Adrenal gland (tissue), 9 donors: ENCODE measurements at regions not wholly inside any gene's neighbourhood (a gene's known extent, or its start where the extent isn't known, plus 50 kb on each side); places are given as distances from the start of the nearest gene placed in this dataset.
"Not testable (repeated sequence)": the region's sequence is repeated elsewhere in the genome, so short reads cannot be mapped to it uniquely, and the experiment has no call there.

ENCODE experiments used
- DNase-seq, 7 donors: peaks; one replicate each; pipeline ENCODE4 v3.0.0-alpha.2; 2019 to 2020
- H3K27ac ChIP-seq, 5 donors: fragments of 200-600 bp; sonication (generic) in 4 of 5; 1 replicate in 3 of 5; 2 replicates in 2 of 5; pipeline versions ENCODE4 v1.5.1 to v1.8.0; 2016 to 2020; ENCODE audit warnings: mild to moderate bottlenecking in 1 of 5
- H3K27me3 ChIP-seq: fragments of 200-600 bp; 2 replicates; pipeline ENCODE4 v1.8.0; 2021
- H3K36me3 ChIP-seq, 2 donors: fragments of 200-600 bp; replicated peaks in 1 of 2; 1 replicate in 1 of 2; 2 replicates in 1 of 2; pipeline versions ENCODE4 v1.5.1 to v1.8.0; 2018 to 2022
- H3K4me1 ChIP-seq, 2 donors: fragments of 200-600 bp; replicated peaks in 1 of 2; 1 replicate in 1 of 2; 2 replicates in 1 of 2; pipeline versions ENCODE4 v1.5.1 to v1.8.0; 2018 to 2021
- H3K4me3 ChIP-seq, 4 donors: fragments of 200-600 bp; sonication (generic) in 3 of 4; one replicate each; pipeline ENCODE4 v1.5.1; 2016 to 2018
- H3K9me3 ChIP-seq, 3 donors: fragments of 200-600 bp; sonication (generic) in 1 of 3; replicated peaks in 1 of 3; 1 replicate in 2 of 3; 2 replicates in 1 of 3; pipeline versions ENCODE4 v1.5.1 to v1.8.0; 2016 to 2021
- CTCF ChIP-seq, 6 experiments: fragments of 450-650 bp in 4 of 6; fragments of 200-600 bp in 2 of 6; sonication (generic) in 1 of 6; IDR thresholded peaks; 1 replicate in 5 of 6; 2 replicates in 1 of 6; pipeline versions ENCODE4 v1.5.1 to v1.8.0; 2016 to 2021; ENCODE audit warnings: antibody characterized with exemption in 6 of 6, mild to moderate bottlenecking in 2 of 6, moderate library complexity in 1 of 6
- POLR2A ChIP-seq, 2 donors: fragments of 450-650 bp; IDR thresholded peaks; one replicate each; pipeline ENCODE4 v1.6.1; 2017; ENCODE audit warnings: antibody characterized with exemption in 2 of 2, mild to moderate bottlenecking in 2 of 2, moderate library complexity in 1 of 2
- WGBS, 4 donors: extraction: QIAGEN DNeasy Blood & Tissue Kit in 2 of 4; methylation state at CpG; one replicate each; pipeline versions ENCODE4 v1.1.5 to v1.1.7; 2013 to 2017; 5-methylcytosine and 5-hydroxymethylcytosine counted together
- intact Hi-C, 2 donors: fragments of 100-400 bp; cut with DNase I; formaldehyde crosslinking; loops; one replicate each; pipeline versions ENCODE4 v1.14.1 to v1.15.0; 2022 to 2023
- donor health status: healthy with polysubstance abuse.
- donor health status: Bipolar disorder and iron deficiency.
- donor health status: DM: yes; HTN: yes; CAD: no.
- donor health status: DM: no; HTN: no; CAD: no.
- donor health status: DM: no; HTN: no; CAD: no.

- H3K27me3 ChIP-seq = peaks cover 13% of the 10 kb centered on the region
- H3K4me3 ChIP-seq = no peak overlapping the region
- no peaks in the 10 kb centered on the region for H3K36me3 ChIP-seq
- DNase-seq = no peak
- intact Hi-C loops = loop anchor here (5.0 to 10.0 kb wide), 3 partner anchors 212 to 639 kb away; partner anchors contain the start of gene PLXNA4 (in 1 of the 2)
- no peak overlapping the region for H3K27ac ChIP-seq
- H3K4me1 ChIP-seq = no peaks in the 10 kb centered on the region
- H3K9me3 ChIP-seq = no peaks in the 10 kb centered on the region
- 85 to 89% (median 87%) methylated on average over 4 of the region's 4 CpGs for WGBS, 4 donors
- TF ChIP-seq CTCF (IDR thresholded peaks at IDR 0.05) (no peak), POLR2A (IDR thresholded peaks at IDR 0.05) (no peak)
Measured at GRCh38 chr7:131943211-131943610, 386.8 kb upstream of the PODXL start.

GRCh38 chr7:131942287-131943150 lies 386.1 kb upstream of the PODXL start:
- Histone ChIP-seq H3K36me3 (no peaks in the 10 kb centered on the region), H3K27me3 (peaks cover 13% of the 10 kb centered on the region), H3K27ac (no peak overlapping the region), H3K9me3 (no peaks in the 10 kb centered on the region), H3K4me3 (no peak overlapping the region), H3K4me1 (no peaks in the 10 kb centered on the region)
- TF ChIP-seq POLR2A (IDR thresholded peaks at IDR 0.05) (no peak), CTCF (IDR thresholded peaks at IDR 0.05) (no peak)
- DNase-seq = no peak
- intact Hi-C loops = loop anchor here (5.0 to 10.0 kb wide), 3 partner anchors 212 to 640 kb away; partner anchors contain the start of gene PLXNA4 (in 1 of the 2)
- WGBS, 4 donors = 83 to 88% (median 85%) methylated on average over 11 of the region's 11 CpGs

DNA sequence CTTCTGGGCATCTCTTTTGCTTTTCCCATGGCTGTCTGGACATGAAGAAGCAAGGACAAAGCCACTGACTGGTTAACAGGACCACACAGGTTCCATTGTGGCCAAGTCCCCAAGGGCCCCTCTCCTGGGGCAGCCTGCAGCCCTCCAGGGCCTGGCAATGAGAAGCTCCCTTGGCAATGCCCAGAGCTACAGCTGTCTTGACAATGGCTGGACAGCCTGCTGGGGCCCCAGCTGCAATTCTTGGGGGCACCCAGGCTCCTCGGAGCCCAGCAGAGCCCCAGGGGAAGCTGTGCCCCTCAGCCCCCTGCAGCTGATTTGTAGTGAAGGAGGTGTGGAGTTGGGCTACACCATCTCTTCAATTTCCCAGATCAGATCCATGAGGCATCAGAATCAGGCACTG lies 384.9 kb upstream of the PODXL start:
- Histone ChIP-seq H3K36me3 (no peaks in the 10 kb centered on the region), H3K27me3 (peaks cover 13% of the 10 kb centered on the region), H3K4me3 (no peak overlapping the region), H3K9me3 (no peaks in the 10 kb centered on the region), H3K27ac (no peak overlapping the region), H3K4me1 (no peaks in the 10 kb centered on the region)
- 17 to 67% (median 56%) methylated on average over 1 of the region's 1 CpG; no CpG with 5 or more reads in 1 of the 4 donors for WGBS, 4 donors
- no peak for DNase-seq
- intact Hi-C loops = loop anchor here (5.0 to 10.0 kb wide), 3 partner anchors 214 to 641 kb away; partner anchors contain the start of gene PLXNA4 (in 1 of the 2)
- TF ChIP-seq CTCF (IDR thresholded peaks at IDR 0.05) = no peak
- no peak for TF ChIP-seq POLR2A (IDR thresholded peaks at IDR 0.05)

DNA sequence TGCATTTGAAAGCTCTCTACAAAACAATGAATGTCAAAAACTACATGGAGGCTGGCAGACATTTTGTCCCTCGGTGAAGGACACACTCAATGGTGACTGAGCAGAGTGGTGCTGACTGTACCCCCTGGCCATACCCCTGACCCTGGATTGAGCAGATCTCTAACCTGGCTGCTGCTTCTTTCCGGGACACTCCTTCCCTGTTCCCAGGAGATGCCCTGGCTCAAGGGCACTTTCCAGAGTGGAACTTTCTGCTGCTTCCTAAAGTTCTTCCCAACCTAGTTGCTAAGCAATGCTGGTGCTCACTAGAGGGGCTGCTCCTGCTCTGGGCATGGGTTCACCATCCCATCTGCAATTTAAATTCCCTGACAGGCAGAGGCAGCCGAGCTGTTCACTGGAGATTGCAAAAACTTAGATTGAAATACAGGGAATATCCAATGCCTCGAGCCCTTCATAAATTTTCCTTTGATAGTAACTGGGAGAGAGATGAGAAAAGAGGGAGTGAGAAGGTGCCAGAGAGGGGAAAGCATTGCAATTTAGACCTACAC lies 384.3 kb upstream of the PODXL start:
- intact Hi-C loops = loop anchor here (5.0 to 10.0 kb wide), 3 partner anchors 214 to 642 kb away; partner anchors contain the start of gene PLXNA4 (in 1 of the 2)
- TF ChIP-seq CTCF (IDR thresholded peaks at IDR 0.05) (no peak), POLR2A (IDR thresholded peaks at IDR 0.05) (no peak)
- WGBS, 4 donors = 61 to 75% (median 71%) methylated on average over 4 of the region's 4 CpGs

GRCh38 chr7:131938788-131939187 lies 382.4 kb upstream of the PODXL start:
- intact Hi-C loops, H3K9me3 ChIP-seq, H3K27ac ChIP-seq, H3K4me1 ChIP-seq, DNase-seq, H3K4me3 ChIP-seq, H3K27me3 ChIP-seq, H3K36me3 ChIP-seq: not testable (repeated sequence)
- WGBS, 4 donors = 86 to 91% (median 90%) methylated on average over 3 of the region's 3 CpGs

More for the DNA sequence above, 384.3 kb upstream of the PODXL start:
- Histone ChIP-seq H3K36me3 (no peaks in the 10 kb centered on the region), H3K4me1 (no peaks in the 10 kb centered on the region), H3K9me3 (no peaks in the 10 kb centered on the region), H3K27ac (no peak overlapping the region), H3K4me3 (no peak overlapping the region), H3K27me3 (peaks cover 7% of the 10 kb centered on the region)
- no peak for DNase-seq
